Ovary (tissue), 7 donors: ENCODE measurements at regions not wholly inside any gene's neighbourhood (a gene's known extent, or its start where the extent isn't known, plus 50 kb on each side); places are given as distances from the start of the nearest gene placed in this dataset.

ENCODE experiments used
- DNase-seq, 5 donors: peaks; one replicate each; pipeline ENCODE4 v3.0.0-alpha.2; 2019 to 2020
- H3K27ac ChIP-seq, 2 donors: fragments of 200-600 bp; one replicate each; pipeline versions ENCODE4 v1.5.1 to v1.8.0; 2019 to 2022
- H3K27me3 ChIP-seq: fragments of 200-600 bp; one replicate; pipeline ENCODE4 v1.8.0; 2022
- H3K36me3 ChIP-seq: fragments of 200-600 bp; sonication (generic); one replicate; pipeline ENCODE4 v1.5.1; 2019
- H3K4me1 ChIP-seq: one replicate; pipeline ENCODE4 v1.8.1; 2013; ENCODE audit warnings: mild to moderate bottlenecking, moderate library complexity; ENCODE audit not compliant: insufficient read depth
- H3K4me3 ChIP-seq: fragments of 200-600 bp; sonication (generic); one replicate; pipeline ENCODE4 v1.5.1; 2017
- H3K9me3 ChIP-seq, 2 donors: fragments of 200-600 bp in 1 of 2; sonication (generic) in 1 of 2; one replicate each; pipeline versions ENCODE4 v1.5.1 to v1.8.1; 2013 to 2019; ENCODE audit warnings: mild to moderate bottlenecking in 1 of 2, moderate library complexity in 1 of 2
- CTCF ChIP-seq, 3 donors: fragments of 450-650 bp in 2 of 3; fragments of 200-600 bp in 1 of 3; IDR thresholded peaks; one replicate each; pipeline versions ENCODE4 v1.5.1 to v1.8.0; 2016 to 2022; ENCODE audit warnings: antibody characterized with exemption in 3 of 3, mild to moderate bottlenecking in 1 of 3
- EP300 ChIP-seq: sonication (generic); formaldehyde crosslinking; IDR thresholded peaks from one replicate; pipeline ENCODE4 v1.6.1; 2017; ENCODE audit warnings: antibody characterized with exemption
- POLR2A ChIP-seq: fragments of 450-650 bp; IDR thresholded peaks from one replicate; pipeline ENCODE4 v1.6.1; 2017; ENCODE audit warnings: antibody characterized with exemption, mild to moderate bottlenecking, moderate library complexity
- WGBS, 3 donors: extraction: QIAGEN DNeasy Blood & Tissue Kit in 1 of 3; methylation state at CpG; one replicate each; pipeline versions ENCODE4 v1.1.5 to v1.1.7; 2013 to 2017; 5-methylcytosine and 5-hydroxymethylcytosine counted together
- intact Hi-C, 4 donors: fragments of 100-400 bp; cut with DNase I; formaldehyde crosslinking; loops; one replicate each; pipeline versions ENCODE4 v1.11.0 to v1.15.1; 2022 to 2023
- donor health status: DM: no; HTN: no; CAD: no; lungs with moderate emphysema.
- donor health status: DM: no; HTN: no; CAD: no.
- donor health status: Bipolar disorder and iron deficiency.
- donor health status: DM: no; HTN: no; CAD: no.
- donor health status: DM: yes; HTN: yes; CAD: no.

DNA sequence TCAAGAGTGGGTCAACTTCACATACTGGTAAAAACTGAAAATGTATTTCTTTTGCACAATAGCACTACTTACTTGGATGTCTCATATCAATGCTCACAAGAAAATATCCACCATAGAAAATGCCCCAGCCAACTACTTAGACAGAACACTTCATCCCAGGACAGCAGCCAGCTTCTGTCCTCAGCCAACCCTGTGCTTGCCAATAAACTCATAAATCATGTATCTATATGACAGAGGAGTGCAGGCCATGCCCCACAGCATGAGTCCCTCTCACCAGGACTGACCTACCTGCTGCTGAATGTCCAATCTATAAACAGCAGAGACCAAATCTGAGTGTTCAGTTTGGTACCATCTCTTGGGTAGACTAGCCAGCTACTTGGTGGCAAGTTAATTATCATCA is 179.3 kb downstream of the OMA1 start:
- intact Hi-C loops = no loop called here
- Histone ChIP-seq H3K4me1 (no peaks in the 10 kb centered on the region), H3K27ac (no peak overlapping the region), H3K4me3 (no peak overlapping the region), H3K36me3 (no peaks in the 10 kb centered on the region), H3K9me3 (no peaks in the 10 kb centered on the region), H3K27me3 (no peaks in the 10 kb centered on the region)
- TF ChIP-seq EP300 = no peak
- TF ChIP-seq POLR2A = no peak
- no peak for TF ChIP-seq CTCF (IDR thresholded peaks at IDR 0.05)
- DNase-seq = no peak

DNA sequence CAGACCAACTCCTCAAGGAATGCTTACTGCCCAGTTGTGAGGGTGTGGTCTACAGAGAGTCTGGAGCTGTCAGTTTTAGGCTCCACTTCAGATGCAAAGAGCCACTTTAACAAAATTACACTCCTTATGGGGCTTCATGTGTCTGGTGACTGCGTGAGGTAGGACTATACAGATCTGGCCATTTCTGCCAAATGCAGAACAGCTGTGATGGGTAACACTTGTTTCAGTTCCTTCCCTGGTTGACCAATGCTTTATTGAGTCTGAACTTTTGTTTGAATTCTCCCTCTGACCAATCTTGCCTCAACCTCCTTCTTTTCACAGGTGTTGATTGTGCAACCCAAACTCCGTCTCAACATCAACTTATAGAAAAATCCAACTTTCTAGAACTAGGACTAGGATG is 181.2 kb downstream of the OMA1 start:
- no peak for DNase-seq
- no peaks in the 10 kb centered on the region for H3K4me1 ChIP-seq
- no peaks in the 10 kb centered on the region for H3K27me3 ChIP-seq
- TF ChIP-seq CTCF (IDR thresholded peaks at IDR 0.05) (no peak), EP300 (no peak), POLR2A (no peak)
- H3K27ac ChIP-seq = no peak overlapping the region
- H3K4me3 ChIP-seq = no peak overlapping the region
- no peaks in the 10 kb centered on the region for H3K36me3 ChIP-seq
- WGBS, 3 donors = 97 to 98% (median 97%) methylated on average over 2 of the region's 2 CpGs
- intact Hi-C loops = no loop called here
- H3K9me3 ChIP-seq = no peaks in the 10 kb centered on the region

GRCh38 chr1:58363585-58363984 is 182.9 kb downstream of the OMA1 start:
- no peak for DNase-seq
- Histone ChIP-seq H3K27me3 (no peaks in the 10 kb centered on the region), H3K4me1 (no peaks in the 10 kb centered on the region), H3K4me3 (no peak overlapping the region), H3K36me3 (no peaks in the 10 kb centered on the region), H3K27ac (no peak overlapping the region), H3K9me3 (no peaks in the 10 kb centered on the region)
- intact Hi-C loops = no loop called here
- TF ChIP-seq EP300 = no peak
- TF ChIP-seq CTCF (IDR thresholded peaks at IDR 0.05) = no peak
- TF ChIP-seq POLR2A = no peak
- WGBS, 3 donors = 67 to 74% (median 71%) methylated on average over 3 of the region's 3 CpGs

DNA sequence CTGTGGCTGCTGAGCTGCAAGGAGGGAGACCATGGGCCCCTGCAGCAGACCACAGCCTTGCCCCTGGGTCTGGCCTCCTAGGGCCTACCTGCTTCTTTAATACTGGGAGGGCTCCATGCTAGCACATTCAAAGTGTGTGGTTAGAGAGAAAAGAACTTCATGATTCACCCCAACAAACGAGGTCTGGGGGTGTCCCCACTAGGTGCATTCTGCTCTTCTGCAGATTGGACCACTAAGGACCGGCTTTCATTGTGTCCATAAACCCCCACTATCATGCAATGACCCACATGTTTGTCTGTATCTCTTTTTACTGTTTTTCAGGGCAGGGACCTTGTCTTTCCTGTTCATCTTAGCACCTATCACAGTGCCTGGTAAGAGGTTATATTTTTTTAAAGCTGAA is 185.4 kb downstream of the OMA1 start:
- H3K36me3 ChIP-seq = no peaks in the 10 kb centered on the region
- 33 to 87% (median 44%) methylated on average over 2 of the region's 2 CpGs for WGBS, 3 donors
- H3K27me3 ChIP-seq = no peaks in the 10 kb centered on the region
- no peak for TF ChIP-seq POLR2A
- no peak for TF ChIP-seq CTCF (IDR thresholded peaks at IDR 0.05)
- TF ChIP-seq EP300 = no peak
- no peak overlapping the region for H3K4me3 ChIP-seq
- H3K9me3 ChIP-seq = no peaks in the 10 kb centered on the region
- no peak for DNase-seq
- H3K4me1 ChIP-seq = no peaks in the 10 kb centered on the region
- intact Hi-C loops = no loop called here
- H3K27ac ChIP-seq = no peak overlapping the region

DNA sequence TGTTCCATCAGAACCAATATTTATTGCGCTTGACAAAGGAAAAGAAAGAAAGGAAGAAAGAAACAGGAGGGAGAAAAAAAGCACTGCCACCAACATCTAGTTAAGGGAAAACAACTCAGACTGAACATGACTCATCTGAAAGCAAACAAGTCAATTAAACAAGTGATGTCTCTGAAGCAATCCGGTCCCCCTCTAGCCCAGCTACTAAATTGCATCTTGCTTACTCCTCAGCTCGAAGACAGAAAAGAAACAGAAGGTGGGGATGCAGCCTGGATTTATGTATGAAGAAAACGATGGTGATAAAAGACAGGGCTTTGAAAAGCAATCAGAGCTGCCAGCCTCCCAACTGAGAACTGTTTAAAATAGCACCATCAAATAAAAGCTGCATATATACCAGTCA is 188.2 kb downstream of the OMA1 start:
- H3K4me3 ChIP-seq = no peak overlapping the region
- intact Hi-C loops = no loop called here
- no peaks in the 10 kb centered on the region for H3K4me1 ChIP-seq
- H3K9me3 ChIP-seq = no peaks in the 10 kb centered on the region
- H3K27ac ChIP-seq = no peak overlapping the region
- DNase-seq = no peak
- no peaks in the 10 kb centered on the region for H3K27me3 ChIP-seq
- H3K36me3 ChIP-seq = no peaks in the 10 kb centered on the region
- TF ChIP-seq CTCF (IDR thresholded peaks at IDR 0.05) (no peak), EP300 (no peak), POLR2A (no peak)
- 16 to 29% (median 25%) methylated on average over 4 of the region's 4 CpGs for WGBS, 3 donors
